Left lung (tissue), 4 donors: ENCODE measurements at regions not wholly inside any gene's neighbourhood (a gene's known extent, or its start where the extent isn't known, plus 50 kb on each side); places are given as distances from the start of the nearest gene placed in this dataset.

Experiments
- ATAC-seq: fragments of 200-7000 bp; cut with Tn5 transposase; one replicate; pipeline ENCODE4 v1.9.1; 2020; ENCODE audit warnings: moderate library complexity
- DNase-seq, 4 donors: peaks; one replicate each; pipeline ENCODE4 v3.0.0-alpha.2; 2013 to 2020
- H3K27ac ChIP-seq, 2 donors: fragments of 200-600 bp; sonication (generic) in 1 of 2; one replicate each; pipeline versions ENCODE4 v1.5.0 to v1.8.0; 2020 to 2021
- H3K27me3 ChIP-seq, 2 donors: fragments of 200-600 bp; sonication (generic) in 1 of 2; one replicate each; pipeline versions ENCODE4 v1.5.0 to v1.8.0; 2020 to 2021
- H3K36me3 ChIP-seq, 2 donors: fragments of 200-600 bp; sonication (generic) in 1 of 2; one replicate each; pipeline versions ENCODE4 v1.5.0 to v1.8.0; 2020 to 2021
- H3K4me1 ChIP-seq, 2 donors: fragments of 200-600 bp; one replicate each; pipeline ENCODE4 v1.8.0; 2021
- H3K4me3 ChIP-seq, 2 donors: fragments of 200-600 bp; sonication (generic) in 1 of 2; one replicate each; pipeline versions ENCODE4 v1.5.0 to v1.8.0; 2020 to 2021; ENCODE audit warnings: mild to moderate bottlenecking in 1 of 2
- H3K9me3 ChIP-seq, 2 donors: fragments of 200-600 bp; sonication (generic) in 1 of 2; one replicate each; pipeline versions ENCODE4 v1.5.0 to v1.8.0; 2020 to 2021
- intact Hi-C, 2 donors: fragments of 100-400 bp; cut with DNase I; formaldehyde crosslinking; loops; one replicate each; pipeline versions ENCODE4 v1.11.2 to v1.14.2; 2022
- TF ChIP-seq, protein P1 (sequence below), 2 donors: fragments of 200-600 bp; sonication (generic) in 1 of 2; IDR thresholded peaks; one replicate each; pipeline versions ENCODE4 v1.5.0 to v1.8.0; 2021; ENCODE audit warnings: antibody characterized with exemption in 2 of 2
- donor health status: DM: no; HTN: yes; CAD: no.
- donor health status: DM: no; HTN: no; CAD: no.

DNA sequence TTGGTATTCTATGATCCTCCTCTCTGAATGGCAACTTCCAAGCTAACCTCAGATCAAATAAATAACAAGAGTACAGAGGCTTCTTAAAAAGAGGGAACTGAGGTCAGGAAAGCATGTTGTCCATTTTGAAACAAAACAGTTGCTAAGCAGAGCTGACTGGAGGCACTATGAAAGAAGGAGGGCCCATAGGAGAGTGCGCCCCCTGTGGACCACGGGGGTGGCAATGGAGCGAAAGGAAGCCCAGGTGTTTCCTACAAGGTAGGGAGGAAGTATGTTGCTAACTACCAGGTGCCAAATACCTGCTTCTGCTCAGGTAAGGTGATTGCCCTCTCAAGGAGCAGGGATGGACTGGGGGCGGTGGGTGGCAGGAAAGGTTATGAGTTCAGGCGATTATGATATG lies 101.8 kb upstream of the MAST4 start:
- H3K27me3 ChIP-seq, result no peaks in the 10 kb centered on the region
- H3K27ac ChIP-seq, result no peak overlapping the region
- TF ChIP-seq, protein P1, sequence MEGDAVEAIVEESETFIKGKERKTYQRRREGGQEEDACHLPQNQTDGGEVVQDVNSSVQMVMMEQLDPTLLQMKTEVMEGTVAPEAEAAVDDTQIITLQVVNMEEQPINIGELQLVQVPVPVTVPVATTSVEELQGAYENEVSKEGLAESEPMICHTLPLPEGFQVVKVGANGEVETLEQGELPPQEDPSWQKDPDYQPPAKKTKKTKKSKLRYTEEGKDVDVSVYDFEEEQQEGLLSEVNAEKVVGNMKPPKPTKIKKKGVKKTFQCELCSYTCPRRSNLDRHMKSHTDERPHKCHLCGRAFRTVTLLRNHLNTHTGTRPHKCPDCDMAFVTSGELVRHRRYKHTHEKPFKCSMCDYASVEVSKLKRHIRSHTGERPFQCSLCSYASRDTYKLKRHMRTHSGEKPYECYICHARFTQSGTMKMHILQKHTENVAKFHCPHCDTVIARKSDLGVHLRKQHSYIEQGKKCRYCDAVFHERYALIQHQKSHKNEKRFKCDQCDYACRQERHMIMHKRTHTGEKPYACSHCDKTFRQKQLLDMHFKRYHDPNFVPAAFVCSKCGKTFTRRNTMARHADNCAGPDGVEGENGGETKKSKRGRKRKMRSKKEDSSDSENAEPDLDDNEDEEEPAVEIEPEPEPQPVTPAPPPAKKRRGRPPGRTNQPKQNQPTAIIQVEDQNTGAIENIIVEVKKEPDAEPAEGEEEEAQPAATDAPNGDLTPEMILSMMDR (IDR thresholded peaks at IDR 0.05), result no peak
- no peaks in the 10 kb centered on the region for H3K36me3 ChIP-seq
- H3K4me1 ChIP-seq, result no peaks in the 10 kb centered on the region
- intact Hi-C loops, result no loop called here
- ATAC-seq (no peak), DNase-seq (no peak)
- no peak overlapping the region for H3K4me3 ChIP-seq
- peaks cover 0 to 8% of the 10 kb centered on the region in 2 donors for H3K9me3 ChIP-seq

DNA sequence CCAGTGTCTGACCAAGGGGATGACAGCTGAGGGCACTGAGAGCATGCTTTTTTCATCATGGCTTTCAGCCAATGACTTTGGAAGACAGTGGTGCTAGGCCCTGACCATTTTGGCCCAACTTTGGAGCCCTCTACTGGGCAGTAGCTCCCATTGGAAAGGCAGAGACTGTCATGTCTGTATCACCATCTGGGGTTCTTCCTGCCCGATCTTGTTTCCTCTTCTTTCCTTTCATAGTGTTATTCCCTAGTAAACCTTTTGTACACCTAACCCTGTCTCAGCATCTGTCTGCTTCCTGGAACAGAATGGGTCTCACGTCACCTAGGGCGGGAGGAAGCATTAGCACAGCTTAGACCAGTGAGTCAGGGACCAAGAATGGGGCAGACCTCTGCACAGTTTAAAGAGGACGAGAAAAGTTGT lies 97.4 kb upstream of the MAST4 start:
- Histone ChIP-seq H3K4me3 (no peak overlapping the region), H3K36me3 (no peaks in the 10 kb centered on the region), H3K4me1 (no peaks in the 10 kb centered on the region), H3K9me3 (no peaks in the 10 kb centered on the region), H3K27ac (no peak overlapping the region), H3K27me3 (no peaks in the 10 kb centered on the region)
- peak in 2 of 4 donors; percentile 9 to 32 for DNase-seq
- intact Hi-C loops, result no loop called here
- TF ChIP-seq, protein P1 (IDR thresholded peaks at IDR 0.05), result no peak
- ATAC-seq, result peak; percentile 33

DNA sequence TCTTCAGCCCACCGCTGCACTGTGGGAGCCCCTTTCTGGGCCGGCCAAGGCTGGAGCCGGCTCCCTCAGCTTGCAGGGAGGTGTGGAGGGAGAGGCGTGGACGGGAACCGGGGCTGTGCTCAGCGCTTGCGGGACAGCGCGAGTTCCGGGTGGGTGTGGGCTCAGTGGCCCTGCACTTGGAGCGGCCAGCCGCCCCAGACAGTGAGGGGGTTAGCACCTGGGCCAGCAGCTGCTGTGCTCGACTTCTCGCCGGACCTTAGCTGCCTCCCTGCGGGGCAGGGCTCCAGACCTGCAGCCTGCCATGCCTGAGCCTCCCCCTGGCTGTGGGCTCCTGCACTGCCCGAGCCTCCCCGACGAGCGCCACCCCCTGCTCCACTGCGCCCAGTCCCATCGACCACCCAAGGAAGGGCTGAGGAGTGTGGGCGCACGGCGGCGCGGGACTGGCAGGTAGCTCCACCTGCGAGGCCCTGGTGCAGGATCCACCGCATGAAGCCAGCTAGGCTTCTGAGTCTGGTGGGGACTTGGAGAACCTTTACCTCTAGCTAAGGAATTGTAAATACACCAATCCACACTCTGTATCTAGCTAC lies 92.9 kb upstream of the MAST4 start:
- no peaks in the 10 kb centered on the region for H3K27me3 ChIP-seq
- ATAC-seq (no peak), DNase-seq (peak in 1 of 4 donors; percentile 67)

DNA sequence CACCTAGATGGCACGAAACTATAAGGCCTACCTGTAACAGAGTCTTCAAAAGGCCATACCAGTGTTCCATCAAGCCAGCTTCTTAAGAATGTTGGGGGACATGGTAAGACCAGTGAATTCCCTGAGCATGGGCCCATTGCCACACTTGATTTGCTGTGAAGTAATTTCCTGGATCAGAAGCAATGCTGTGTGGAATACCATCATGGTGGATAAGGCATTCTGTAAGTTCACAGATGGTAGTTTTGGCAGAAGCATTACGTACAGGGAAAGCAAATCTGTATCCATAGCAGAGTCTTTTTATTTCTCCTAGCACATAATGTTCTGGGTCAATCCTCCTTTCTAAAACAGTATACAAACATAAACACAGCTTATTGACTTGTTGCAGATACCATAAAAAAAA lies 89.1 kb upstream of the MAST4 start:
- DNase-seq, result no peak
- intact Hi-C loops, result no loop called here

More for the DNA sequence above, 92.9 kb upstream of the MAST4 start:
- intact Hi-C loops, result no loop called here
- no peaks in the 10 kb centered on the region for H3K4me1 ChIP-seq
- no peak overlapping the region for H3K27ac ChIP-seq
- H3K4me3 ChIP-seq, result no peak overlapping the region
- H3K36me3 ChIP-seq, result no peaks in the 10 kb centered on the region
- TF ChIP-seq, protein P1 (IDR thresholded peaks at IDR 0.05), result no peak
- H3K9me3 ChIP-seq, result no peaks in the 10 kb centered on the region

DNA sequence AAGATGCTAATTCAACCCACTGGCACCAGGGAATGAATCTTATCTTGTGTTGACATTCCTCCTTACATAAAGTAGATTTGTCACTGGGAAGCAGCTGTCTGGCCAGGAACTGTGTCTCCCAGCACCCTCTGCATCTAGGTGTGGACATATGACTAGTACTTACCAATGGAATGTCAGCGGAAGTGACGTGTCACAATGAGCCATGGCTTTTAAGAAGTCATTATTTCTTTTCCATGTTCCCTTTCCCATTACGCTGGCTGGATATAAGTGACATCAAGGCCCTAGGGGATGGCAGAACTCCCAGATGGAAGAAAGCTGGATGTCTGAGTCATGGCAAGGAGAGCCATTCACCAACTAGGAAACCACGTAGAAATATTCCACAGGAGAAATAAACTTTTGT lies 84.7 kb upstream of the MAST4 start:
- TF ChIP-seq, protein P1 (IDR thresholded peaks at IDR 0.05), result no peak
- Histone ChIP-seq H3K9me3 (no peaks in the 10 kb centered on the region), H3K27ac (no peak overlapping the region), H3K36me3 (no peaks in the 10 kb centered on the region), H3K27me3 (no peaks in the 10 kb centered on the region), H3K4me3 (no peak overlapping the region), H3K4me1 (no peaks in the 10 kb centered on the region)
- DNase-seq, result no peak
- intact Hi-C loops, result no loop called here
- ATAC-seq, result no peak

More for the DNA sequence above, 89.1 kb upstream of the MAST4 start:
- H3K4me3 ChIP-seq, result no peak overlapping the region
- H3K4me1 ChIP-seq, result no peaks in the 10 kb centered on the region
- H3K9me3 ChIP-seq, result no peaks in the 10 kb centered on the region
- TF ChIP-seq, protein P1 (IDR thresholded peaks at IDR 0.05), result no peak
- H3K27me3 ChIP-seq, result no peaks in the 10 kb centered on the region
- H3K36me3 ChIP-seq, result no peaks in the 10 kb centered on the region
- no peak overlapping the region for H3K27ac ChIP-seq
- no peak for ATAC-seq
